H1 (cell line): ENCODE measurements at regions not wholly inside any gene's neighbourhood (a gene's known extent, or its start where the extent isn't known, plus 50 kb on each side); places are given as distances from the start of the nearest gene placed in this dataset.

Source experiments
- CTCF ChIA-PET: fragments of 300-600 bp; sonication (Branson Sonifier 250); formaldehyde crosslinking; loops from one replicate; lab custom pipeline; 2021; ENCODE audit not compliant: partially characterized antibody; lab: Charles Lee
- POLR2A ChIA-PET: fragments of 300-600 bp; sonication (Branson Sonifier 250); formaldehyde crosslinking; loops from one replicate; lab custom pipeline; 2021; ENCODE audit warnings: inconsistent platforms; ENCODE audit not compliant: partially characterized antibody; lab: Charles Lee
- DNase-seq, 2 experiments: peaks; one replicate each; pipeline versions ENCODE4 v3.0.0 to v3.0.0-alpha.2; 2010 to 2022; ENCODE audit warnings: low spot score in 2 of 2, low read depth in 1 of 2, mixed read lengths in 1 of 2
- FAIRE-seq: peaks from 2 replicates; lab custom pipeline; 2011; peaks lifted over from hg19 to GRCh38; lab: Jason Lieb, UNC
- H2AFZ ChIP-seq: 2 replicates; pipeline ENCODE4 v1.8.1; 2012; ENCODE audit warnings: low read length, inconsistent platforms
- H2AK5ac ChIP-seq: 2 replicates; pipeline ENCODE4 v1.6.1; 2013; ENCODE audit warnings: low read depth, low read length
- H2BK120ac ChIP-seq: replicated peaks from 2 replicates; pipeline ENCODE3; 2013; ENCODE audit warnings: low read depth, low read length, inconsistent platforms
- H2BK12ac ChIP-seq: 2 replicates; pipeline ENCODE4 v1.6.1; 2013; ENCODE audit warnings: low read depth, low read length
- H2BK15ac ChIP-seq: 2 replicates; pipeline ENCODE4 v1.6.1; 2013; ENCODE audit warnings: low read length
- H2BK20ac ChIP-seq: 2 replicates; pipeline ENCODE4 v1.6.1; 2013; ENCODE audit warnings: low read length
- H2BK5ac ChIP-seq: 2 replicates; pipeline ENCODE4 v1.6.1; 2013; ENCODE audit warnings: low read depth, low read length
- H3K14ac ChIP-seq: 2 replicates; pipeline ENCODE4 v1.6.1; 2013; ENCODE audit warnings: inconsistent platforms; ENCODE audit not compliant: insufficient read length
- H3K18ac ChIP-seq: 2 replicates; pipeline ENCODE4 v1.6.1; 2013; ENCODE audit warnings: low read length; ENCODE audit errors: extremely low read depth
- H3K23ac ChIP-seq: 2 replicates; pipeline ENCODE4 v1.6.1; 2013; ENCODE audit warnings: inconsistent platforms; ENCODE audit not compliant: insufficient read length
- H3K23me2 ChIP-seq: 2 replicates; pipeline ENCODE4 v1.6.1; 2013; ENCODE audit warnings: low read depth, low read length
- H3K27ac ChIP-seq: 2 replicates; pipeline ENCODE4 v1.6.1; 2011; ENCODE audit warnings: low read depth, low read length, inconsistent platforms
- H3K27me3 ChIP-seq, 4 experiments: replicated peaks in 1 of 4; 1 replicate in 1 of 4; 2 replicates in 3 of 4; pipeline versions ENCODE4 v1.6.1 to v1.8.1; 2011 to 2013; ENCODE audit warnings: low read length in 3 of 4, mild to moderate bottlenecking in 3 of 4, inconsistent platforms in 2 of 4, mixed read lengths in 2 of 4, moderate library complexity in 1 of 4; ENCODE audit not compliant: control insufficient read depth in 3 of 4, insufficient read depth in 3 of 4; ENCODE audit errors: extremely low read depth in 1 of 4
- H3K36me3 ChIP-seq, 4 experiments: 2 replicates each; pipeline versions ENCODE4 v1.6.1 to v1.8.1; 2011 to 2013; ENCODE audit warnings: mild to moderate bottlenecking in 4 of 4, low read length in 3 of 4, moderate library complexity in 2 of 4, control low read depth in 1 of 4, inconsistent platforms in 1 of 4; ENCODE audit not compliant: insufficient read depth in 4 of 4, control insufficient read depth in 2 of 4
- H3K4ac ChIP-seq: replicated peaks from 2 replicates; pipeline ENCODE3; 2013; ENCODE audit warnings: low read length, low read depth, mixed read lengths, inconsistent platforms; ENCODE audit not compliant: insufficient read length
- H3K4me1 ChIP-seq, 4 experiments: replicated peaks in 1 of 4; 1 replicate in 1 of 4; 2 replicates in 3 of 4; pipeline versions ENCODE4 v1.6.1 to v1.8.1; 2011 to 2013; ENCODE audit warnings: low read length in 3 of 4, inconsistent platforms in 2 of 4, mixed read lengths in 1 of 4; ENCODE audit not compliant: insufficient read depth in 4 of 4, control insufficient read depth in 3 of 4
- H3K4me2 ChIP-seq, 2 experiments: 2 replicates each; pipeline versions ENCODE4 v1.6.1 to v1.8.1; 2011 to 2013; ENCODE audit warnings: low read depth in 2 of 2, low read length in 2 of 2, control low read depth in 1 of 2, inconsistent platforms in 1 of 2, mild to moderate bottlenecking in 1 of 2; ENCODE audit not compliant: insufficient read depth in 1 of 2
- H3K4me3 ChIP-seq, 4 experiments: fragments of 200-600, 300-600 bp in 1 of 4; sonication (generic), shearing (Covaris generic), sonication (Bioruptor Twin) in 1 of 4; 2 replicates each; pipeline versions ENCODE4 v1.5.1 to v1.8.1; 2011 to 2016; ENCODE audit warnings: low read length in 4 of 4, low read depth in 3 of 4, control low read depth in 2 of 4, inconsistent platforms in 2 of 4, mild to moderate bottlenecking in 2 of 4, mixed read lengths in 1 of 4, moderate library complexity in 1 of 4; ENCODE audit not compliant: insufficient read depth in 2 of 4; ENCODE audit errors: extremely low read depth in 1 of 4
- H3K56ac ChIP-seq: replicated peaks from 2 replicates; pipeline ENCODE3; 2013; ENCODE audit warnings: low read depth, mild to moderate bottlenecking, mixed read lengths, low read length, inconsistent platforms; ENCODE audit not compliant: insufficient read length
- H3K79me1 ChIP-seq: 2 replicates; pipeline ENCODE4 v1.6.1; 2013; ENCODE audit warnings: low read depth, low read length, control low read depth
- H3K79me2 ChIP-seq, 2 experiments: 2 replicates each; pipeline versions ENCODE4 v1.6.1 to v1.8.1; 2012 to 2013; ENCODE audit warnings: low read length in 2 of 2, mild to moderate bottlenecking in 2 of 2, inconsistent platforms in 1 of 2; ENCODE audit not compliant: insufficient read depth in 2 of 2, control insufficient read depth in 1 of 2
- H3K9ac ChIP-seq, 4 experiments: replicated peaks in 1 of 4; 1 replicate in 1 of 4; 2 replicates in 3 of 4; pipeline versions ENCODE4 v1.6.1 to v1.8.1; 2011 to 2013; ENCODE audit warnings: low read depth in 3 of 4, low read length in 3 of 4, control low read depth in 2 of 4, mild to moderate bottlenecking in 2 of 4, moderate library complexity in 2 of 4, inconsistent platforms in 1 of 4; ENCODE audit errors: extremely low read depth in 1 of 4
- H3K9me3 ChIP-seq, 2 experiments: 2 replicates each; pipeline versions ENCODE4 v1.6.1 to v1.8.1; 2012 to 2013; ENCODE audit warnings: mild to moderate bottlenecking in 2 of 2, moderate library complexity in 2 of 2, control low read depth in 1 of 2, inconsistent platforms in 1 of 2, low read depth in 1 of 2, low read length in 1 of 2, mixed read lengths in 1 of 2; ENCODE audit not compliant: insufficient read depth in 2 of 2
- H4K20me1 ChIP-seq, 2 experiments: replicated peaks in 1 of 2; 2 replicates each; pipeline versions ENCODE3 to v1.8.1; 2011 to 2013; ENCODE audit warnings: inconsistent platforms in 2 of 2, low read length in 2 of 2, mild to moderate bottlenecking in 1 of 2; ENCODE audit not compliant: insufficient read depth in 2 of 2, control insufficient read depth in 1 of 2
- H4K5ac ChIP-seq: 2 replicates; pipeline ENCODE4 v1.6.1; 2013; ENCODE audit warnings: low read length, low read depth, mixed read lengths, inconsistent platforms; ENCODE audit not compliant: insufficient read length
- H4K8ac ChIP-seq: 2 replicates; pipeline ENCODE4 v1.8.0; 2013; ENCODE audit warnings: mild to moderate bottlenecking, moderate library complexity, low read length, inconsistent platforms; ENCODE audit not compliant: insufficient read depth; ENCODE audit errors: extremely low read depth
- H4K91ac ChIP-seq: replicated peaks from 2 replicates; pipeline ENCODE3; 2013; ENCODE audit warnings: low read length, mixed read lengths, inconsistent platforms; ENCODE audit not compliant: insufficient read length
- ASH2L ChIP-seq: fragments of 200-600, 300-600 bp; sonication (generic); IDR thresholded peaks from one replicate; pipeline ENCODE4 v1.7.1; 2017; ENCODE audit warnings: low read length
- BRCA1 ChIP-seq: IDR thresholded peaks from 2 replicates; pipeline ENCODE4 v1.6.1; 2012; ENCODE audit warnings: low read depth, low read length, improper control_type of control experiment
- HDAC2 ChIP-seq, 2 experiments: fragments of 300-600 bp in 1 of 2; sonication (generic) in 1 of 2; IDR thresholded peaks; 2 replicates each; pipeline ENCODE4 v1.6.1; 2011 to 2012; ENCODE audit warnings: low read depth in 2 of 2, low read length in 2 of 2, mild to moderate bottlenecking in 2 of 2, moderate library complexity in 2 of 2, borderline replicate concordance in 1 of 2, inconsistent platforms in 1 of 2
- RAD21 ChIP-seq, 2 experiments: IDR thresholded peaks in 1 of 2; conservative IDR thresholded peaks in 1 of 2; 2 replicates each; pipeline ENCODE4 v1.6.1; 2011; ENCODE audit warnings: low read depth in 2 of 2, low read length in 2 of 2, improper control_type of control experiment in 1 of 2, inconsistent platforms in 1 of 2, mild to moderate bottlenecking in 1 of 2, moderate library complexity in 1 of 2
- RNF2 ChIP-seq: fragments of 200-900, 300-1000 bp; sonication (generic); IDR thresholded peaks from 2 replicates; pipeline ENCODE4 v1.7.1; 2016; ENCODE audit warnings: borderline replicate concordance, low read depth, mild to moderate bottlenecking, antibody characterized with exemption, low read length; ENCODE audit not compliant: poor library complexity, severe bottlenecking; ENCODE audit errors: missing control alignments
- SP2 ChIP-seq: IDR thresholded peaks from 2 replicates; pipeline ENCODE4 v1.6.1; 2012; ENCODE audit warnings: mild to moderate bottlenecking, low read length, inconsistent platforms
- TAF1 ChIP-seq: IDR thresholded peaks from 2 replicates; pipeline ENCODE4 v1.6.1; 2011; ENCODE audit warnings: mild to moderate bottlenecking, low read depth, low read length
- TAF7 ChIP-seq: optimal IDR thresholded peaks from 2 replicates; pipeline ENCODE3; 2011; ENCODE audit warnings: low read depth, mild to moderate bottlenecking, inconsistent platforms, low read length, moderate library complexity, borderline replicate concordance
- TCF12 ChIP-seq: IDR thresholded peaks from 2 replicates; pipeline ENCODE4 v1.6.1; 2011; ENCODE audit warnings: low read depth, mild to moderate bottlenecking, low read length
- WGBS, 2 experiments: shearing (Covaris generic) in 1 of 2; methylation state at CpG; one replicate each; pipeline versions ENCODE4 v1.1.6 to v1.1.7; 2013 to 2015; ENCODE audit warnings: low lambda C conversion rate in 2 of 2, mixed read lengths in 2 of 2, inconsistent platforms in 1 of 2, low coverage in 1 of 2, missing lambda C conversion rate in 1 of 2; ENCODE audit not compliant: insufficient replicate concordance in 2 of 2, insufficient coverage in 1 of 2, insufficient read length in 1 of 2; ENCODE audit errors: extremely low coverage in 1 of 2, missing lambda C conversion rate in 1 of 2; 5-methylcytosine and 5-hydroxymethylcytosine counted together

GRCh38 chr13:34478376-34478775 is 463.7 kb upstream of the NBEA start:
- Histone ChIP-seq H3K4me1 (no peaks in the 10 kb centered on the region), H3K27ac (no peak overlapping the region), H3K56ac (no peak overlapping the region), H4K91ac (no peak overlapping the region), H3K4me3 (no peak overlapping the region), H4K20me1 (no peaks in the 10 kb centered on the region), H3K36me3 (no peaks in the 10 kb centered on the region), H2BK120ac (no peak overlapping the region), H3K14ac (no peak overlapping the region), H4K8ac (no peak overlapping the region), H2AK5ac (no peak overlapping the region), H3K27me3 (no peaks in the 10 kb centered on the region), H4K5ac (no peak overlapping the region), H3K9me3 (no peaks in the 10 kb centered on the region), H3K79me2 (no peaks in the 10 kb centered on the region), H2BK20ac (no peak overlapping the region), H3K79me1 (no peaks in the 10 kb centered on the region), H2AFZ (no peak overlapping the region), H3K23ac (no peak overlapping the region), H2BK15ac (no peak overlapping the region), H3K9ac (no peak overlapping the region), H3K23me2 (no peaks in the 10 kb centered on the region), H2BK12ac (no peak overlapping the region), H3K4ac (no peak overlapping the region), H2BK5ac (no peak overlapping the region), H3K4me2 (no peak overlapping the region), H3K18ac (no peak overlapping the region)
- 94% methylated on average over 2 of the region's 2 CpGs; no CpG with 5 or more reads in 1 of the 2 experiments for WGBS, 2 experiments
- no peak for FAIRE-seq
- CTCF ChIA-PET = no interaction called here
- no peak for DNase-seq
- TF ChIP-seq BRCA1 = no peak
- TF ChIP-seq HDAC2 (IDR thresholded peaks at IDR 0.05; ENCODE audit: borderline replicate concordance in 1 of 2, low read depth in 2 of 2, low read length in 2 of 2) = no peak
- no peak for TF ChIP-seq TCF12
- no peak for TF ChIP-seq ASH2L
- TF ChIP-seq TAF7 = no peak
- no peak for TF ChIP-seq SP2
- TF ChIP-seq RAD21 (IDR thresholded peaks at IDR 0.05 in 1 of 2, conservative IDR thresholded peaks at IDR 0.05 in 1 of 2; ENCODE audit: low read depth in 2 of 2, low read length in 2 of 2) = no peak
- TF ChIP-seq RNF2 = no peak
- no peak for TF ChIP-seq TAF1
- POLR2A ChIA-PET = no interaction called here
